Adipocyte (in vitro differentiated cells): ENCODE measurements at regions not wholly inside any gene's neighbourhood (a gene's known extent, or its start where the extent isn't known, plus 50 kb on each side); places are given as distances from the start of the nearest gene placed in this dataset.

ENCODE experiments used
- DNase-seq: peaks from one replicate; pipeline ENCODE4 v3.0.0-alpha.2; 2015; ENCODE audit warnings: low read depth
- H3K27me3 ChIP-seq: replicated peaks from 2 replicates; pipeline ENCODE4 v1.7.0; 2013; ENCODE audit warnings: mild to moderate bottlenecking, low read length, moderate library complexity; ENCODE audit not compliant: control insufficient read depth, insufficient read depth
- H3K36me3 ChIP-seq: 2 replicates; pipeline ENCODE4 v1.7.0; 2013; ENCODE audit warnings: low read length, mild to moderate bottlenecking, moderate library complexity; ENCODE audit not compliant: control insufficient read depth, insufficient read depth, severe bottlenecking
- H3K4me1 ChIP-seq: 2 replicates; pipeline ENCODE4 v1.7.0; 2013; ENCODE audit warnings: mild to moderate bottlenecking, low read length, moderate library complexity; ENCODE audit not compliant: control insufficient read depth, insufficient read depth
- H3K4me3 ChIP-seq: 2 replicates; pipeline ENCODE4 v1.7.0; 2013; ENCODE audit warnings: mild to moderate bottlenecking, low read length, moderate library complexity
- H3K9ac ChIP-seq: 2 replicates; pipeline ENCODE4 v1.7.0; 2013; ENCODE audit warnings: mild to moderate bottlenecking, low read length, moderate library complexity
- H3K9me3 ChIP-seq: 2 replicates; pipeline ENCODE4 v1.7.0; 2013; ENCODE audit warnings: mild to moderate bottlenecking, low read length, moderate library complexity; ENCODE audit not compliant: control insufficient read depth

DNA sequence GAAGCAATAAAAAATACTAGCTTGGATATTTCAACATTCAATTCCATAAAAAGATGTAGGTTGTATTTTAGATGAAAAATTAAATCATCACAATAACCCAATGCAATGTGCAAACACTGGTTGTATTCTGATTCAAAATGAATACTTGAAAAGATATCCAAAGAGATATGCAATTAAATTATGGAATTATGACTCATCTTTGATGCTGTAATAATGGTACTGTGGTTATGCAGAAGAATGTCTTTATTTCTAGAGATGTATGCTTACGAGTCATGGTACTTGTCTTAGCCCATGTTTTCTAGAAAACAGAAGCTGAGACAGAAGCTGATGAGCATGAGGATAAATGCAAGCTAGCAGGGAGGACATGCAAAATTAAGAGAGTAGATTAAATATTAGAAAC lies 1941.4 kb upstream of the NUDT12 start:
- H3K27me3 ChIP-seq, result no peaks in the 10 kb centered on the region
- no peak overlapping the region for H3K9ac ChIP-seq
- peak; percentile 54 for DNase-seq
- no peak overlapping the region for H3K4me3 ChIP-seq
- H3K36me3 ChIP-seq, result no peaks in the 10 kb centered on the region
- H3K4me1 ChIP-seq, result no peaks in the 10 kb centered on the region
- no peaks in the 10 kb centered on the region for H3K9me3 ChIP-seq

GRCh38 chr5:105501315-105501714 lies 1938.7 kb upstream of the NUDT12 start:
- H3K27me3 ChIP-seq, result no peaks in the 10 kb centered on the region
- no peak overlapping the region for H3K4me3 ChIP-seq
- no peaks in the 10 kb centered on the region for H3K36me3 ChIP-seq
- no peaks in the 10 kb centered on the region for H3K9me3 ChIP-seq
- no peak for DNase-seq
- H3K4me1 ChIP-seq, result no peaks in the 10 kb centered on the region
- no peak overlapping the region for H3K9ac ChIP-seq

- no peak for DNase-seq
- H3K4me1 ChIP-seq, result no peaks in the 10 kb centered on the region
- no peaks in the 10 kb centered on the region for H3K36me3 ChIP-seq
- no peaks in the 10 kb centered on the region for H3K27me3 ChIP-seq
- peaks cover 17% of the 10 kb centered on the region for H3K9me3 ChIP-seq
- no peak overlapping the region for H3K9ac ChIP-seq
- H3K4me3 ChIP-seq, result no peak overlapping the region
These were observed 1912.8 kb upstream of the NUDT12 start for GRCh38 chr5:105475401-105475800.

DNA sequence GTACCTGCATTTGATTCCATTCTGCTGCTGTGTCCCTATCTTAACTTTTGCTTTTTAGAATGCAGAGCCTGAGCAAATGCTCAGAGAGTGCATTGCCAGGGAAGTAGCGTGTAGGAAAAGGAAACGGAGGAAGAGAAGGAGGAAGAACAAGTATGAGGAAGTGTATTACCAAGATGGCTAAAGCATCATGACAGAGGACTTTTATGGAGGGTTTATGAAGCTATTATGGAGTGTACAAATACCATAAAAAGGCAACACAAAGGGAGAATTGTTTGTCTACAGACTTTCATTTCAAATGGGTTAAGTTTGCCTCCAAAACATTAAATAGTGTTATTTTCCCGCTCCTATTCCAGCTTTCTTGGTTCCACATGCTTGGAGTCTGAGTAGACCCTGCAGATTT lies 1899.8 kb upstream of the NUDT12 start:
- no peak overlapping the region for H3K4me3 ChIP-seq
- H3K4me1 ChIP-seq, result no peaks in the 10 kb centered on the region
- DNase-seq, result no peak
- H3K9me3 ChIP-seq, result peaks cover 14% of the 10 kb centered on the region
- H3K27me3 ChIP-seq, result no peaks in the 10 kb centered on the region
- no peaks in the 10 kb centered on the region for H3K36me3 ChIP-seq
- H3K9ac ChIP-seq, result no peak overlapping the region

- no peak for DNase-seq
- H3K9me3 ChIP-seq, result peaks cover 14% of the 10 kb centered on the region
- H3K4me3 ChIP-seq, result no peak overlapping the region
- no peaks in the 10 kb centered on the region for H3K36me3 ChIP-seq
- no peaks in the 10 kb centered on the region for H3K4me1 ChIP-seq
- no peak overlapping the region for H3K9ac ChIP-seq
- H3K27me3 ChIP-seq, result no peaks in the 10 kb centered on the region
These were observed 1898.1 kb upstream of the NUDT12 start for GRCh38 chr5:105460721-105461120.

DNA sequence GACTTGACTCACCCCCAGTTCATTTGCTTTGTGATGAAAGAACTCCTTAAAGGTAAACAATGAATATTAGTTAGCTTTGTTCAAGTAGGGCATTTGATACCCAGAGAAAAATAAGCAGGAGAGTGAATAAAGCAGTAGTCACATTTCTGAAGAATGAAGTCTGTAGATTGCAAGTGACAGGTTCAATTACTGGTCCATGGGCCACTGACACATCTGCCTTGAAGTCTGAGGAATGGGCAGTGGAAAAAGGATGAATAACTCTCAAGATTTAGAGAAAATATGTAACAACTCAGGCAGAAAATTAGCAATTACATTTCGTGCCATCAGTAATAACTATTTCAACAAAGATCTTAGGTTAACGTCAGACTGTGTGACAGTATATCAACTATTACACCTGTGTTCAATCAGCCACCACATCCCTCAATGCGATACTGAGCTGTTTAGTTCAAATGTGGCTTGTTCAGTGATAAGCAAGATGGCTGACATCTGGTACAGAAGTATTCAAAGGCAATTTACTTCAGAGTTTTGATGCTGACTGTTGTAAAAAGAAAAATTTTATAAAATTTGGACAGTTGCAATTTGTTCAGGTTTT lies 1890.7 kb upstream of the NUDT12 start:
- Histone ChIP-seq H3K9ac (no peak overlapping the region), H3K36me3 (no peaks in the 10 kb centered on the region), H3K4me1 (no peaks in the 10 kb centered on the region), H3K9me3 (peaks cover 4% of the 10 kb centered on the region), H3K4me3 (no peak overlapping the region), H3K27me3 (no peaks in the 10 kb centered on the region)
- no peak for DNase-seq

DNA sequence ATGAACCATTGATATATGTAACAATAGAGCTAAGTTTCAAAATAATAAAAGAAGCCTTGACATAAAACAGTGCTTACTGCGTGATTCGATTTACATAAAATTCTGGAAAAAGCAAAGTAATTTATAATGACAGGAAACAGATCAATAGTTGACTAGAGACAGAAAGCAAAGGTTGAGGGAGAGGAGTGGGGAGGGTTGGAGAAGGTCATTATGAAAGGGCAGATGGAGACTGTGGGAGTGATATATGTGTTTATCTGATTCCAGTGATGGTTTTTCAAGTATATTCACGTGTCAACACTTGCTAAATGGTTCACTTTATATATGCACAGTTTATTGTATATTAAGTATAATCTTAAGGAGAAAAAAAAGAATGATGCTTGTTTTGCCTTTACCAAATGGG lies 1885.7 kb upstream of the NUDT12 start:
- no peaks in the 10 kb centered on the region for H3K36me3 ChIP-seq
- DNase-seq, result no peak
- no peaks in the 10 kb centered on the region for H3K27me3 ChIP-seq
- H3K4me3 ChIP-seq, result no peak overlapping the region
- H3K4me1 ChIP-seq, result no peaks in the 10 kb centered on the region
- peaks cover 7% of the 10 kb centered on the region for H3K9me3 ChIP-seq
- no peak overlapping the region for H3K9ac ChIP-seq

GRCh38 chr5:105430516-105430915 lies 1867.9 kb upstream of the NUDT12 start:
- Histone ChIP-seq H3K4me1 (no peaks in the 10 kb centered on the region), H3K9ac (no peak overlapping the region), H3K4me3 (no peak overlapping the region), H3K27me3 (no peaks in the 10 kb centered on the region), H3K36me3 (no peaks in the 10 kb centered on the region), H3K9me3 (no peaks in the 10 kb centered on the region)
- peak; percentile 1 for DNase-seq

DNA sequence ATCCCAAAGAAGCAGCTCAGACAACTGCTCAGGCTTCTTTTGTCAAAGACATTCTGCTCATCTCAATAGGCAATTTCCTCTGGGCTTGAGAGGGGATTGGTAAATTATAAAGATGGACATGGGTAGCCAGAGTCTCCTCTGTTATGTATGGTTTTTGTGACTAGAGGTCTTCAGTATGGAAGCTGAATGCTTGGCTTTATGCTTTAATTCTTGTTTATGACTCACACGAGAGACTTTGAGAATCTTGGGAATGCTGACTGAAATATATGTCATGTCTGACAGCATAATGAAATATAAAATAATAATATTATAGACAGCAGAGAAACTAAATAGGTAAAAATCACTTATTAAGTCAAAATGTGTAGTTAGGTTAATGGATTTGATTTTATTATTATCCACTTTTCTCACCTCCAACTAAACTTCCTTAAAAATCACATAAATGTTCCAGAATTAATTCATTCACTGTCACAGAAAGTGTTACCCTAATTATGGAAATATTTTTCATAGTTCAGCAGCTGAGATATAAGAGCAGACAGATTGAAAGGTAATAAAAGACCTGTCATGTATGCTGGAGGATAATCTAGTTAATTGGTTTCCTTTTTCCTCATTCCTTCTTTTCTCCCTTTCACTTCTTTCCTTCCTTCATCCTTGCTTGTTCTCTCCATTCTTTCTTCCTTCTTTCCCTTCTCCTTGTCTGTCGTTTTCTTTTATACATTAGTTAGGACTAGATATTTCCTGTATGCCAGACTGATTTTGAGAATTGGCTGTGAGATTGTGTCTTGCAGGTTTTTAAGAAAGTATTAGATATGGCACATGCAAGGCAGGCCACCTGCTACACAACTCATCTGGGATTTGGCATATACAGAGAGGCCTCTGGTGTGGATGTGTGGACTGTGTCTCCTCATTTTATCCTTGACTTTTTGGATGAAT lies 1866.1 kb upstream of the NUDT12 start:
- peak; percentile 28 for DNase-seq
- H3K9me3 ChIP-seq, result peaks cover 4% of the 10 kb centered on the region
- H3K27me3 ChIP-seq, result no peaks in the 10 kb centered on the region
- no peaks in the 10 kb centered on the region for H3K36me3 ChIP-seq
- no peak overlapping the region for H3K9ac ChIP-seq
- no peaks in the 10 kb centered on the region for H3K4me1 ChIP-seq
- H3K4me3 ChIP-seq, result no peak overlapping the region

DNA sequence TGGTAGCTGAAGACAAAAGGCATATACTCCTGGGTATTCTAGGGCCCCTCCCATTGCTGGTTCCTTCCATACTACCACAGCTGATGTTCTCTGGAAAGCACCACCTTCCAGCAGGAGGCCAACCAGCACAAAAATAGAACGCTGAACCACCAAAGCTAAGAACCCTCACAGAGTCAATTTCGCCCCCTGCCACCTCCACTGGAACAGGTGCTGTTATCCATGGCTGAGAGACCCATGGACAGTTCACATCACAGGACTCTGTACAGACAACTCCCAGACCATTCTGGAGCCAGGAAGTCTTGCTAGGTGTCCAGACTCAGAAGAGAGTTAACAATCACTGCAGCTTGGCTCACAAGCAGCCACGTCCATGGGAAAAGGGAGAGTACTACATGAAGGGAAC lies 1851.5 kb upstream of the NUDT12 start:
- no peak overlapping the region for H3K4me3 ChIP-seq
- H3K36me3 ChIP-seq, result no peaks in the 10 kb centered on the region

GRCh38 chr5:105413406-105413990 lies 1850.9 kb upstream of the NUDT12 start:
- no peaks in the 10 kb centered on the region for H3K36me3 ChIP-seq
- DNase-seq, result no peak
- H3K9me3 ChIP-seq, result peaks cover 12% of the 10 kb centered on the region
- no peak overlapping the region for H3K9ac ChIP-seq
- no peak overlapping the region for H3K4me3 ChIP-seq
- H3K4me1 ChIP-seq, result no peaks in the 10 kb centered on the region
- H3K27me3 ChIP-seq, result no peaks in the 10 kb centered on the region

More for the DNA sequence above, 1851.5 kb upstream of the NUDT12 start:
- H3K9ac ChIP-seq, result no peak overlapping the region
- H3K4me1 ChIP-seq, result no peaks in the 10 kb centered on the region
- H3K27me3 ChIP-seq, result no peaks in the 10 kb centered on the region
- no peak for DNase-seq
- peaks cover 15% of the 10 kb centered on the region for H3K9me3 ChIP-seq
